Ishikawa (cell line): ENCODE measurements at regions not wholly inside any gene's neighbourhood (a gene's known extent, or its start where the extent isn't known, plus 50 kb on each side); places are given as distances from the start of the nearest gene placed in this dataset.

Experiments
- EP300 ChIP-seq: IDR thresholded peaks from 2 replicates; pipeline ENCODE4 v1.6.1; 2012; ENCODE audit warnings: borderline replicate concordance
- RAD21 ChIP-seq: IDR thresholded peaks from 2 replicates; pipeline ENCODE4 v1.6.1; 2012; ENCODE audit warnings: low read depth
- TEAD4 ChIP-seq: IDR thresholded peaks from 2 replicates; pipeline ENCODE4 v1.6.1; 2012

- no peak for TF ChIP-seq RAD21
- TF ChIP-seq EP300, result no peak
- TF ChIP-seq TEAD4, result no peak
Observed at GRCh38 chr2:217031445-217031844, 171.6 kb upstream of the TNP1 start.
